BLaER1 treated with 17β-estradiol and CSF1 and Interleukin-3, amounts not matched to agents 10 nM and 100 nM (cell line): ENCODE measurements at regions not wholly inside any gene's neighbourhood (a gene's known extent, or its start where the extent isn't known, plus 50 kb on each side); places are given as distances from the start of the nearest gene placed in this dataset.
A peak's percentile ranks its signal among the peaks of the same experiment; 100 is the strongest.

Experiments
- H3K27ac ChIP-seq, 11 experiments: shearing (Covaris generic); formaldehyde crosslinking; 2 replicates each; pipeline ENCODE4 v1.8.1; 2022
- H3K27me3 ChIP-seq, 11 experiments: shearing (Covaris generic); formaldehyde crosslinking; 2 replicates each; pipeline ENCODE4 v1.8.1; 2022
- H3K36me3 ChIP-seq, 11 experiments: shearing (Covaris generic); formaldehyde crosslinking; 2 replicates each; pipeline ENCODE4 v1.8.1; 2022
- H3K4me1 ChIP-seq, 10 experiments: shearing (Covaris generic); formaldehyde crosslinking; 2 replicates each; pipeline ENCODE4 v1.8.1; 2022
- H3K4me2 ChIP-seq, 11 experiments: shearing (Covaris generic); formaldehyde crosslinking; 2 replicates each; pipeline ENCODE4 v1.8.1; 2022
- H3K4me3 ChIP-seq, 10 experiments: shearing (Covaris generic); formaldehyde crosslinking; 2 replicates each; pipeline ENCODE4 v1.8.1; 2022
- H3K9ac ChIP-seq, 11 experiments: shearing (Covaris generic); formaldehyde crosslinking; 2 replicates each; pipeline ENCODE4 v1.8.1; 2022
- H3K9me3 ChIP-seq, 11 experiments: shearing (Covaris generic); formaldehyde crosslinking; replicated peaks in 1 of 11; 2 replicates each; pipeline ENCODE4 v1.8.1; 2022
- H4K20me1 ChIP-seq, 11 experiments: shearing (Covaris generic); formaldehyde crosslinking; 2 replicates each; pipeline ENCODE4 v1.8.1; 2022
- Cebpa-rat ChIP-seq, 11 experiments: shearing (Covaris generic); IDR thresholded peaks; 2 replicates each; pipeline ENCODE4 v1.8.1; 2022

- no peaks in the 10 kb centered on the region for H3K9me3 ChIP-seq
- H3K36me3 ChIP-seq = no peaks in the 10 kb centered on the region
- no peaks in the 10 kb centered on the region for H4K20me1 ChIP-seq
- no peaks in the 10 kb centered on the region for H3K27me3 ChIP-seq
- H3K4me1 ChIP-seq = no peaks in the 10 kb centered on the region
- H3K4me2 ChIP-seq = no peak overlapping the region
- TF ChIP-seq Cebpa-rat (IDR thresholded peaks at IDR 0.05) = no peak
- H3K4me3 ChIP-seq = no peak overlapping the region
- H3K27ac ChIP-seq = no peak overlapping the region
- H3K9ac ChIP-seq = no peak overlapping the region
These were observed 1820.1 kb upstream of the TENM3 start for GRCh38 chr4:180422989-180423711.

- no peak overlapping the region for H3K27ac ChIP-seq
- TF ChIP-seq Cebpa-rat (IDR thresholded peaks at IDR 0.05) = no peak
These were observed 1819.5 kb upstream of the TENM3 start for GRCh38 chr4:180423712-180424057.

GRCh38 chr4:180426938-180427337 is 1816.3 kb upstream of the TENM3 start:
- no peak for TF ChIP-seq Cebpa-rat (IDR thresholded peaks at IDR 0.05)
- no peaks in the 10 kb centered on the region for H3K4me1 ChIP-seq

More at GRCh38 chr4:180423712-180424057, 1819.5 kb upstream of the TENM3 start:
- Histone ChIP-seq H4K20me1 (no peaks in the 10 kb centered on the region), H3K4me2 (no peak overlapping the region), H3K4me3 (no peak overlapping the region), H3K36me3 (no peaks in the 10 kb centered on the region), H3K9ac (no peak overlapping the region), H3K27me3 (no peaks in the 10 kb centered on the region), H3K9me3 (no peaks in the 10 kb centered on the region), H3K4me1 (no peaks in the 10 kb centered on the region)

GRCh38 chr4:180430283-180430682 is 1812.9 kb upstream of the TENM3 start:
- H3K4me3 ChIP-seq = no peak overlapping the region
- no peaks in the 10 kb centered on the region for H3K36me3 ChIP-seq
- H3K9me3 ChIP-seq = peaks cover 0 to 6% (median 0%) of the 10 kb centered on the region in 11 experiments; a peak in 1 of 22 replicates
- H4K20me1 ChIP-seq = no peaks in the 10 kb centered on the region
- no peak overlapping the region for H3K4me2 ChIP-seq
- no peaks in the 10 kb centered on the region for H3K27me3 ChIP-seq
- TF ChIP-seq Cebpa-rat (IDR thresholded peaks at IDR 0.05) = no peak
- no peak overlapping the region for H3K27ac ChIP-seq
- H3K9ac ChIP-seq = no peak overlapping the region
- H3K4me1 ChIP-seq = no peaks in the 10 kb centered on the region

More at GRCh38 chr4:180426938-180427337, 1816.3 kb upstream of the TENM3 start:
- H3K9ac ChIP-seq = no peak overlapping the region
- H3K4me3 ChIP-seq = no peak overlapping the region
- H3K27ac ChIP-seq = no peak overlapping the region
- no peak overlapping the region for H3K4me2 ChIP-seq
- H4K20me1 ChIP-seq = no peaks in the 10 kb centered on the region
- H3K36me3 ChIP-seq = no peaks in the 10 kb centered on the region
- no peaks in the 10 kb centered on the region for H3K9me3 ChIP-seq
- H3K27me3 ChIP-seq = no peaks in the 10 kb centered on the region

GRCh38 chr4:180434131-180434895 is 1808.9 kb upstream of the TENM3 start:
- no peaks in the 10 kb centered on the region for H4K20me1 ChIP-seq
- H3K36me3 ChIP-seq = no peaks in the 10 kb centered on the region
- no peak overlapping the region for H3K9ac ChIP-seq
- peaks cover 0 to 9% (median 7%) of the 10 kb centered on the region in 10 experiments; a peak in 13 of 20 replicates for H3K4me1 ChIP-seq
- TF ChIP-seq Cebpa-rat (IDR thresholded peaks at IDR 0.05) = no peak
- peaks cover 0 to 6% (median 0%) of the 10 kb centered on the region in 11 experiments; a peak in 1 of 22 replicates for H3K9me3 ChIP-seq
- H3K4me3 ChIP-seq = no peak overlapping the region
- H3K4me2 ChIP-seq = no peak overlapping the region
- H3K27me3 ChIP-seq = no peaks in the 10 kb centered on the region
- no peak overlapping the region for H3K27ac ChIP-seq

- H3K4me1 ChIP-seq = peaks cover 0 to 9% (median 7%) of the 10 kb centered on the region in 10 experiments; a peak in 13 of 20 replicates
- no peak overlapping the region for H3K27ac ChIP-seq
- no peak overlapping the region for H3K9ac ChIP-seq
- no peaks in the 10 kb centered on the region for H4K20me1 ChIP-seq
- peaks cover 0 to 6% (median 0%) of the 10 kb centered on the region in 11 experiments; a peak in 1 of 22 replicates for H3K9me3 ChIP-seq
- no peak overlapping the region for H3K4me2 ChIP-seq
- H3K4me3 ChIP-seq = no peak overlapping the region
- H3K27me3 ChIP-seq = no peaks in the 10 kb centered on the region
- no peaks in the 10 kb centered on the region for H3K36me3 ChIP-seq
- TF ChIP-seq Cebpa-rat (IDR thresholded peaks at IDR 0.05) = no peak
These were observed 1806.8 kb upstream of the TENM3 start for GRCh38 chr4:180436361-180436760.

- H3K4me1 ChIP-seq = peaks cover 0 to 9% (median 7%) of the 10 kb centered on the region in 10 experiments; a peak in 13 of 20 replicates
- no peak overlapping the region for H3K4me3 ChIP-seq
- no peak for TF ChIP-seq Cebpa-rat (IDR thresholded peaks at IDR 0.05)
- H3K9me3 ChIP-seq = peaks cover 0 to 6% (median 0%) of the 10 kb centered on the region in 11 experiments; a peak in 1 of 22 replicates
- peak overlapping the region in 9 of 11 experiments; percentile 10 to 46 (median 30); a peak in 11 of 22 replicates for H3K4me2 ChIP-seq
- H3K27ac ChIP-seq = no peak overlapping the region
- no peaks in the 10 kb centered on the region for H3K27me3 ChIP-seq
- H4K20me1 ChIP-seq = no peaks in the 10 kb centered on the region
- no peaks in the 10 kb centered on the region for H3K36me3 ChIP-seq
- no peak overlapping the region for H3K9ac ChIP-seq
These were observed 1805.6 kb upstream of the TENM3 start for GRCh38 chr4:180437601-180438000.

- H3K4me3 ChIP-seq = no peak overlapping the region
- H3K4me2 ChIP-seq = peak overlapping the region in 2 of 11 experiments; percentile 44 to 47; a peak in 2 of 22 replicates
- H3K27ac ChIP-seq = no peak overlapping the region
- no peaks in the 10 kb centered on the region for H3K36me3 ChIP-seq
- no peaks in the 10 kb centered on the region for H4K20me1 ChIP-seq
- no peaks in the 10 kb centered on the region for H3K27me3 ChIP-seq
- H3K4me1 ChIP-seq = peaks cover 0 to 8% (median 0%) of the 10 kb centered on the region in 10 experiments; a peak in 4 of 20 replicates
- no peak for TF ChIP-seq Cebpa-rat (IDR thresholded peaks at IDR 0.05)
- H3K9ac ChIP-seq = no peak overlapping the region
- H3K9me3 ChIP-seq = no peaks in the 10 kb centered on the region
These were observed 1794.9 kb upstream of the TENM3 start for GRCh38 chr4:180448306-180448705.

GRCh38 chr4:180449395-180449956 is 1793.7 kb upstream of the TENM3 start:
- no peaks in the 10 kb centered on the region for H4K20me1 ChIP-seq
- no peak overlapping the region for H3K9ac ChIP-seq
- no peak overlapping the region for H3K4me3 ChIP-seq
- no peaks in the 10 kb centered on the region for H3K36me3 ChIP-seq
- TF ChIP-seq Cebpa-rat (IDR thresholded peaks at IDR 0.05) = no peak
- no peak overlapping the region for H3K27ac ChIP-seq
- no peaks in the 10 kb centered on the region for H3K9me3 ChIP-seq
- H3K27me3 ChIP-seq = no peaks in the 10 kb centered on the region
- H3K4me2 ChIP-seq = no peak overlapping the region
- H3K4me1 ChIP-seq = peaks cover 0 to 8% (median 0%) of the 10 kb centered on the region in 10 experiments; a peak in 4 of 20 replicates
